ENCODE measurements at regions not wholly inside any gene's neighbourhood (a gene's known extent, or its start where the extent isn't known, plus 50 kb on each side); places are given as distances from the start of the nearest gene placed in this dataset.

DNA sequence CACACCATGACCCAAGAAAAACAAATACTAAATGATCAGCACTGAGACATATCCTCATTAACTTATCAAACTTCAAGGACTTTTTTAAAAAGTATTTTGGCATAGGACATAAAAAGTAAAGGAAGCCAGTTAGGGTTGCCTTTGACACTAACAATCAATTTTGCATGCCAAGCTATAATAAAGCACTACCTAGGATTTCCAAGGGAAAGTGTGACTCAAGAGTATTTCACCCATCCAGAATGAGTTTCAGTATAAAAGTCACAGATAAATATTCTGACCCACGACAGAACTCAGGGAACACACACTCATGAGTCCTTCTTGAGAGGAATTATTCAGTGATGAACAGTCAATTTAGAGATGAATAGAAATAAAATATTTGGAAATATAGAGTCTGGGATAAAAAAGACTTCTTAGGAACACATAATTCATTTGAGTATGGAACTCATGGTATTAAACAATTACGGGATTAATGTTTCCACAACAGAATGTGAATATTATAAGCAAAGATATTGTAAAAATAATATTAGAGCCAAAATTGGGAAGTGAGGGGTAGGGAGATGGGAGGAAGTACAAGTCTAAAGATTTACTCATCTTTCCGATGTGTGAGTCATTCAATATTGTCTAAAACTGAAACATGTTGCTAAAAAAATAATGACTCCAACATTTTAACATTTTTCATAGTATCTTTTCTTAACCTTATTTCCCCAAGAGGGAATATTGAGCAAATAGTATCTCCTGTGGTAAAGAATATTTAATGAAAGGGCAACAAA is 143.5 kb upstream of the LNX1 start:
- Histone ChIP-seq H3K27ac (ENCODE audit: extremely low read depth, low read depth, low read length) (no peak overlapping the region), H3K9me3 (ENCODE audit: control insufficient read depth, insufficient read depth, low read depth, low read length) (no peaks in the 10 kb centered on the region), H3K4me1 (ENCODE audit: control insufficient read depth, insufficient read depth, low read length) (no peaks in the 10 kb centered on the region), H3K36me3 (ENCODE audit: control insufficient read depth in 2 of 2, insufficient read depth in 1 of 2, low read length in 2 of 2) (no peaks in the 10 kb centered on the region), H3K4me3 (ENCODE audit: low read depth, low read length) (no peak overlapping the region)
- ChIA-PET POLR2A (no interaction called here), CTCF (no interaction called here)
- TF ChIP-seq PRDM4 (tag by site-specific recombination; IDR thresholded peaks at IDR 0.05) (no peak), IKZF3 (tag by site-specific recombination; IDR thresholded peaks at IDR 0.05) (no peak), ZNF701 (tag by site-specific recombination; IDR thresholded peaks at IDR 0.05) (no peak), ZNF707 (tag by site-specific recombination; IDR thresholded peaks at IDR 0.05) (no peak), ZNF585B (tag by site-specific recombination; IDR thresholded peaks at IDR 0.05) (no peak), ZNF658 (tag by site-specific recombination; IDR thresholded peaks at IDR 0.05) (no peak), ZBTB1 (tag by site-specific recombination; IDR thresholded peaks at IDR 0.05) (no peak), ZNF548 (tag by site-specific recombination; IDR thresholded peaks at IDR 0.05) (no peak), ZNF138 (tag by site-specific recombination; IDR thresholded peaks at IDR 0.05; ENCODE audit: borderline replicate concordance) (no peak), ZNF16 (tag by site-specific recombination; IDR thresholded peaks at IDR 0.05; ENCODE audit: low read depth) (no peak), ZNF140 (tag by site-specific recombination; IDR thresholded peaks at IDR 0.05) (no peak), KLF1 (tag by site-specific recombination; IDR thresholded peaks at IDR 0.05) (no peak), ZNF37A (tag by site-specific recombination; IDR thresholded peaks at IDR 0.05) (no peak), ZNF704 (tag by site-specific recombination; IDR thresholded peaks at IDR 0.05) (no peak), HOXA7 (CRISPR knock-in tag; IDR thresholded peaks at IDR 0.05; ENCODE audit: borderline replicate concordance) (no peak), KLF10 (tag by site-specific recombination; IDR thresholded peaks at IDR 0.05) (no peak)
- TF ChIP-seq, protein P1, sequence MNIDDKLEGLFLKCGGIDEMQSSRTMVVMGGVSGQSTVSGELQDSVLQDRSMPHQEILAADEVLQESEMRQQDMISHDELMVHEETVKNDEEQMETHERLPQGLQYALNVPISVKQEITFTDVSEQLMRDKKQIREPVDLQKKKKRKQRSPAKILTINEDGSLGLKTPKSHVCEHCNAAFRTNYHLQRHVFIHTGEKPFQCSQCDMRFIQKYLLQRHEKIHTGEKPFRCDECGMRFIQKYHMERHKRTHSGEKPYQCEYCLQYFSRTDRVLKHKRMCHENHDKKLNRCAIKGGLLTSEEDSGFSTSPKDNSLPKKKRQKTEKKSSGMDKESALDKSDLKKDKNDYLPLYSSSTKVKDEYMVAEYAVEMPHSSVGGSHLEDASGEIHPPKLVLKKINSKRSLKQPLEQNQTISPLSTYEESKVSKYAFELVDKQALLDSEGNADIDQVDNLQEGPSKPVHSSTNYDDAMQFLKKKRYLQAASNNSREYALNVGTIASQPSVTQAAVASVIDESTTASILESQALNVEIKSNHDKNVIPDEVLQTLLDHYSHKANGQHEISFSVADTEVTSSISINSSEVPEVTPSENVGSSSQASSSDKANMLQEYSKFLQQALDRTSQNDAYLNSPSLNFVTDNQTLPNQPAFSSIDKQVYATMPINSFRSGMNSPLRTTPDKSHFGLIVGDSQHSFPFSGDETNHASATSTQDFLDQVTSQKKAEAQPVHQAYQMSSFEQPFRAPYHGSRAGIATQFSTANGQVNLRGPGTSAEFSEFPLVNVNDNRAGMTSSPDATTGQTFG (tag by site-specific recombination; IDR thresholded peaks at IDR 0.05; ENCODE audit: borderline replicate concordance) = no peak
- TF ChIP-seq, protein P2, sequence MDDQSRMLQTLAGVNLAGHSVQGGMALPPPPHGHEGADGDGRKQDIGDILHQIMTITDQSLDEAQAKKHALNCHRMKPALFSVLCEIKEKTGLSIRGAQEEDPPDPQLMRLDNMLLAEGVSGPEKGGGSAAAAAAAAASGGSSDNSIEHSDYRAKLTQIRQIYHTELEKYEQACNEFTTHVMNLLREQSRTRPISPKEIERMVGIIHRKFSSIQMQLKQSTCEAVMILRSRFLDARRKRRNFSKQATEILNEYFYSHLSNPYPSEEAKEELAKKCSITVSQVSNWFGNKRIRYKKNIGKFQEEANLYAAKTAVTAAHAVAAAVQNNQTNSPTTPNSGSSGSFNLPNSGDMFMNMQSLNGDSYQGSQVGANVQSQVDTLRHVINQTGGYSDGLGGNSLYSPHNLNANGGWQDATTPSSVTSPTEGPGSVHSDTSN (CRISPR knock-in tag; IDR thresholded peaks at IDR 0.05) = no peak
- TF ChIP-seq, protein P3, sequence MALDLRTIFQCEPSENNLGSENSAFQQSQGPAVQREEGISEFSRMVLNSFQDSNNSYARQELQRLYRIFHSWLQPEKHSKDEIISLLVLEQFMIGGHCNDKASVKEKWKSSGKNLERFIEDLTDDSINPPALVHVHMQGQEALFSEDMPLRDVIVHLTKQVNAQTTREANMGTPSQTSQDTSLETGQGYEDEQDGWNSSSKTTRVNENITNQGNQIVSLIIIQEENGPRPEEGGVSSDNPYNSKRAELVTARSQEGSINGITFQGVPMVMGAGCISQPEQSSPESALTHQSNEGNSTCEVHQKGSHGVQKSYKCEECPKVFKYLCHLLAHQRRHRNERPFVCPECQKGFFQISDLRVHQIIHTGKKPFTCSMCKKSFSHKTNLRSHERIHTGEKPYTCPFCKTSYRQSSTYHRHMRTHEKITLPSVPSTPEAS (tag by site-specific recombination; IDR thresholded peaks at IDR 0.05) = no peak
